PC-3 (cell line): ENCODE measurements at regions not wholly inside any gene's neighbourhood (a gene's known extent, or its start where the extent isn't known, plus 50 kb on each side); places are given as distances from the start of the nearest gene placed in this dataset.
"Not testable (repeated sequence)": the region's sequence is repeated elsewhere in the genome, so short reads cannot be mapped to it uniquely, and the experiment has no call there.

Source experiments
- CTCF ChIP-seq: fragments of 300-600 bp; sonication (generic); conservative IDR thresholded peaks from 2 replicates; pipeline ENCODE4 v1.5.1; 2017; ENCODE audit warnings: antibody characterized with exemption, low read depth, mild to moderate bottlenecking, low read length
- EZH2 ChIP-seq: fragments of 300-600 bp; sonication (generic); IDR thresholded peaks from one replicate; pipeline ENCODE4 v1.6.1; 2017; ENCODE audit warnings: antibody characterized with exemption, mild to moderate bottlenecking, low read length; ENCODE audit not compliant: unreplicated experiment
- EZH2phosphoT487 ChIP-seq: fragments of 300-600 bp; sonication (generic); IDR thresholded peaks from 2 replicates; pipeline ENCODE4 v1.6.1; 2018; ENCODE audit warnings: mild to moderate bottlenecking, antibody characterized with exemption, low read length, borderline replicate concordance

- TF ChIP-seq CTCF, EZH2phosphoT487, EZH2: not testable (repeated sequence)
Measured at GRCh38 chr16:70046560-70046959, 67.6 kb upstream of the PDPR start.
